IPS DF 6.9 (cell line): ENCODE measurements at regions not wholly inside any gene's neighbourhood (a gene's known extent, or its start where the extent isn't known, plus 50 kb on each side); places are given as distances from the start of the nearest gene placed in this dataset.

Experiments used
- DNase-seq: peaks from one replicate; pipeline ENCODE4 v3.0.0-alpha.2; 2013; ENCODE audit warnings: low read depth, low spot score
- H3K27ac ChIP-seq: one replicate; pipeline ENCODE4 v1.5.1; 2013; ENCODE audit warnings: low read length, control low read depth
- H3K27me3 ChIP-seq: 2 replicates; pipeline ENCODE4 v1.6.1; 2013; ENCODE audit warnings: mild to moderate bottlenecking, low read length; ENCODE audit not compliant: control insufficient read depth, insufficient read depth
- H3K36me3 ChIP-seq: 2 replicates; pipeline ENCODE4 v1.6.1; 2013; ENCODE audit warnings: low read length; ENCODE audit not compliant: control insufficient read depth, insufficient read depth
- H3K4me1 ChIP-seq: 2 replicates; pipeline ENCODE4 v1.6.1; 2013; ENCODE audit warnings: low read length; ENCODE audit not compliant: control insufficient read depth, insufficient read depth
- H3K4me3 ChIP-seq: 2 replicates; pipeline ENCODE4 v1.5.1; 2013; ENCODE audit warnings: mild to moderate bottlenecking, low read length
- H3K9me3 ChIP-seq: 2 replicates; pipeline ENCODE4 v1.6.1; 2013; ENCODE audit warnings: low read length, inconsistent platforms; ENCODE audit not compliant: control insufficient read depth, insufficient read depth
- WGBS: extraction: QIAGEN DNeasy Blood & Tissue Kit; methylation state at CpG from one replicate; pipeline ENCODE4 v1.1.7; 2013; ENCODE audit warnings: mixed read lengths, missing lambda C conversion rate; ENCODE audit not compliant: insufficient read length, insufficient coverage; 5-methylcytosine and 5-hydroxymethylcytosine counted together

- Histone ChIP-seq H3K9me3 (no peaks in the 10 kb centered on the region), H3K36me3 (no peaks in the 10 kb centered on the region), H3K27ac (no peak overlapping the region), H3K4me1 (no peaks in the 10 kb centered on the region), H3K4me3 (no peak overlapping the region), H3K27me3 (no peaks in the 10 kb centered on the region)
- no peak for DNase-seq
- no CpG with 5 or more reads among the region's 5 CpGs for WGBS
Measured at GRCh38 chr2:191622374-191623320, 55.3 kb upstream of the NABP1 start.

GRCh38 chr2:191625016-191625415 lies 52.9 kb upstream of the NABP1 start:
- no peaks in the 10 kb centered on the region for H3K36me3 ChIP-seq
- no peaks in the 10 kb centered on the region for H3K4me1 ChIP-seq
- no peak overlapping the region for H3K4me3 ChIP-seq
- no peak overlapping the region for H3K27ac ChIP-seq
- H3K9me3 ChIP-seq: no peaks in the 10 kb centered on the region
- WGBS: no CpG with 5 or more reads among the region's 3 CpGs
- DNase-seq: no peak
- H3K27me3 ChIP-seq: no peaks in the 10 kb centered on the region

GRCh38 chr2:191625446-191625845 lies 52.5 kb upstream of the NABP1 start:
- H3K27me3 ChIP-seq: no peaks in the 10 kb centered on the region
- no peaks in the 10 kb centered on the region for H3K4me1 ChIP-seq
- no peak for DNase-seq
- H3K9me3 ChIP-seq: no peaks in the 10 kb centered on the region
- no CpG with 5 or more reads among the region's 2 CpGs for WGBS
- no peaks in the 10 kb centered on the region for H3K36me3 ChIP-seq
- H3K27ac ChIP-seq: no peak overlapping the region
- no peak overlapping the region for H3K4me3 ChIP-seq

GRCh38 chr2:191626497-191627151 lies 51.3 kb upstream of the NABP1 start:
- H3K27ac ChIP-seq: no peak overlapping the region
- no peaks in the 10 kb centered on the region for H3K36me3 ChIP-seq
- DNase-seq: no peak

GRCh38 chr2:191627518-191627917 lies 50.4 kb upstream of the NABP1 start:
- Histone ChIP-seq H3K9me3 (no peaks in the 10 kb centered on the region), H3K4me3 (no peak overlapping the region), H3K27me3 (no peaks in the 10 kb centered on the region), H3K27ac (no peak overlapping the region), H3K4me1 (no peaks in the 10 kb centered on the region), H3K36me3 (no peaks in the 10 kb centered on the region)
- no peak for DNase-seq
- WGBS: no CpG with 5 or more reads among the region's 1 CpG

More at GRCh38 chr2:191626497-191627151, 51.3 kb upstream of the NABP1 start:
- no peaks in the 10 kb centered on the region for H3K27me3 ChIP-seq
- no peaks in the 10 kb centered on the region for H3K4me1 ChIP-seq
- no peaks in the 10 kb centered on the region for H3K9me3 ChIP-seq
- H3K4me3 ChIP-seq: no peak overlapping the region
